ENCODE measurements at regions not wholly inside any gene's neighbourhood (a gene's known extent, or its start where the extent isn't known, plus 50 kb on each side); places are given as distances from the start of the nearest gene placed in this dataset.

DNA sequence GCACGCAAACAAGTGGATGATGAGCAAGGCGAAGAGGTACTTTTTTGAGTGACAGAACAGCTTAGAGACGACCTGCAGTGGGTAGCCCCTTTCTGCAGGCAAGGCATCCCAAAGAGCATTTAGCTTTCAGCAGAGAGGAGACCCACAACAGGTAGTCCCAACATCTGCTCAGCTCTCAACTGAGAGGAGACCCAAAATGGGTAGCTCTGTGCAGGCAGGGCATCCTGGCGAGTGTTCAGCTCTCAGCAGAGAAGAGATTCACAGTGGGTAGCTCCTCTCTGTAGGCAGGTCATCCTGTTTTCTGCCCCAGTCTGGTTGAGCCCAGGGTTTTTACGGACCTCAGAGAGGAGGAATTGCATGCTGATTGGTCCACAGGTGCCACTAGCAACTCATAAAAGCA, 2396.1 kb upstream of the C9orf72 start:
- TF ChIP-seq, protein P1, sequence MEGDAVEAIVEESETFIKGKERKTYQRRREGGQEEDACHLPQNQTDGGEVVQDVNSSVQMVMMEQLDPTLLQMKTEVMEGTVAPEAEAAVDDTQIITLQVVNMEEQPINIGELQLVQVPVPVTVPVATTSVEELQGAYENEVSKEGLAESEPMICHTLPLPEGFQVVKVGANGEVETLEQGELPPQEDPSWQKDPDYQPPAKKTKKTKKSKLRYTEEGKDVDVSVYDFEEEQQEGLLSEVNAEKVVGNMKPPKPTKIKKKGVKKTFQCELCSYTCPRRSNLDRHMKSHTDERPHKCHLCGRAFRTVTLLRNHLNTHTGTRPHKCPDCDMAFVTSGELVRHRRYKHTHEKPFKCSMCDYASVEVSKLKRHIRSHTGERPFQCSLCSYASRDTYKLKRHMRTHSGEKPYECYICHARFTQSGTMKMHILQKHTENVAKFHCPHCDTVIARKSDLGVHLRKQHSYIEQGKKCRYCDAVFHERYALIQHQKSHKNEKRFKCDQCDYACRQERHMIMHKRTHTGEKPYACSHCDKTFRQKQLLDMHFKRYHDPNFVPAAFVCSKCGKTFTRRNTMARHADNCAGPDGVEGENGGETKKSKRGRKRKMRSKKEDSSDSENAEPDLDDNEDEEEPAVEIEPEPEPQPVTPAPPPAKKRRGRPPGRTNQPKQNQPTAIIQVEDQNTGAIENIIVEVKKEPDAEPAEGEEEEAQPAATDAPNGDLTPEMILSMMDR (IDR thresholded peaks at IDR 0.05; ENCODE audit: low read depth, low read length), result no peak
- no peak for TF ChIP-seq EZH2phosphoT487 (IDR thresholded peaks at IDR 0.05; ENCODE audit: low read depth)
